Stomach (tissue), 4 donors: ENCODE measurements at regions not wholly inside any gene's neighbourhood (a gene's known extent, or its start where the extent isn't known, plus 50 kb on each side); places are given as distances from the start of the nearest gene placed in this dataset.

ENCODE experiments used
- EP300 ChIP-seq: sonication (generic); formaldehyde crosslinking; IDR thresholded peaks from one replicate; pipeline ENCODE4 v1.6.1; 2017; ENCODE audit warnings: antibody characterized with exemption
- POLR2A ChIP-seq, 4 donors: fragments of 450-650 bp; IDR thresholded peaks; one replicate each; pipeline ENCODE4 v1.6.1; 2016; ENCODE audit warnings: antibody characterized with exemption in 4 of 4, control low read depth in 2 of 4, mild to moderate bottlenecking in 1 of 4, moderate library complexity in 1 of 4
- POLR2AphosphoS5 ChIP-seq, 3 donors: sonication (generic); formaldehyde crosslinking; IDR thresholded peaks; one replicate each; pipeline ENCODE4 v1.6.1; 2016; ENCODE audit warnings: antibody characterized with exemption in 3 of 3
- TF ChIP-seq, protein P1 (sequence below), 7 experiments: fragments of 450-650 bp in 4 of 7; fragments of 200-600 bp in 3 of 7; sonication (generic) in 3 of 7; IDR thresholded peaks; one replicate each; pipeline ENCODE4 v1.5.1; 2016 to 2019; ENCODE audit warnings: antibody characterized with exemption in 7 of 7, control low read depth in 2 of 7, mild to moderate bottlenecking in 1 of 7

DNA sequence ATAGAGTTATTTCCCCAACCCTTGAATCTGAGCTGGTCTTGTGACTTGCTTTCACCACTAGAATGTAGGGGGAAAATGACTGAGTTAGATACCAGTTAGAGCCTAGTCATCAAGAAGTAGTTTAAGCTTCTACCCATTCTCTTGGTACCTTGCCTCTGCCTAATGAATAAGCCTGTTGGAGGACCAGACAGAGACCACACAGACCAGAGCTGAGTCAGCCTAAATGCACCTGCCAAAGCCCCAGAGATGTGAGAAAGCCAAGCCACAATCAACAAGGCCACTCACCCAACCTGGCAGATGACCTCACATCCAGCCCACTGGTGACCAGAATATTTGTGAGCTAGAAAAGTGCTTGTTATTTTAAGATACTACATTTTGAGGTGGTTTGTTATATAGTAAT, 85.2 kb upstream of the DCLK2 start:
- TF ChIP-seq POLR2AphosphoS5 (IDR thresholded peaks at IDR 0.05), result no peak
- TF ChIP-seq, protein P1, sequence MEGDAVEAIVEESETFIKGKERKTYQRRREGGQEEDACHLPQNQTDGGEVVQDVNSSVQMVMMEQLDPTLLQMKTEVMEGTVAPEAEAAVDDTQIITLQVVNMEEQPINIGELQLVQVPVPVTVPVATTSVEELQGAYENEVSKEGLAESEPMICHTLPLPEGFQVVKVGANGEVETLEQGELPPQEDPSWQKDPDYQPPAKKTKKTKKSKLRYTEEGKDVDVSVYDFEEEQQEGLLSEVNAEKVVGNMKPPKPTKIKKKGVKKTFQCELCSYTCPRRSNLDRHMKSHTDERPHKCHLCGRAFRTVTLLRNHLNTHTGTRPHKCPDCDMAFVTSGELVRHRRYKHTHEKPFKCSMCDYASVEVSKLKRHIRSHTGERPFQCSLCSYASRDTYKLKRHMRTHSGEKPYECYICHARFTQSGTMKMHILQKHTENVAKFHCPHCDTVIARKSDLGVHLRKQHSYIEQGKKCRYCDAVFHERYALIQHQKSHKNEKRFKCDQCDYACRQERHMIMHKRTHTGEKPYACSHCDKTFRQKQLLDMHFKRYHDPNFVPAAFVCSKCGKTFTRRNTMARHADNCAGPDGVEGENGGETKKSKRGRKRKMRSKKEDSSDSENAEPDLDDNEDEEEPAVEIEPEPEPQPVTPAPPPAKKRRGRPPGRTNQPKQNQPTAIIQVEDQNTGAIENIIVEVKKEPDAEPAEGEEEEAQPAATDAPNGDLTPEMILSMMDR (IDR thresholded peaks at IDR 0.05), result no peak
- TF ChIP-seq EP300, result no peak
- no peak for TF ChIP-seq POLR2A (IDR thresholded peaks at IDR 0.05)
